Activated T-helper 17 cell treated with anti-CD3 and anti-CD28 coated beads, Interleukin-2, amount 50 U/mL, for 72 hours (primary cell): ENCODE measurements at regions not wholly inside any gene's neighbourhood (a gene's known extent, or its start where the extent isn't known, plus 50 kb on each side); places are given as distances from the start of the nearest gene placed in this dataset.

Source experiments
- ATAC-seq: fragments of 150-1000 bp; cut with Tn5 transposase; replicated peaks from 2 replicates; pipeline ENCODE4 v1.10.0; 2021; ENCODE audit warnings: mild to moderate bottlenecking, moderate library complexity
- H3K27ac Mint-ChIP-seq: one replicate; pipeline ENCODE4 v1.8.0; 2022; ENCODE audit warnings: mixed read lengths
- H3K27me3 Mint-ChIP-seq: one replicate; pipeline ENCODE4 v1.8.0; 2022; ENCODE audit warnings: mixed read lengths
- H3K36me3 Mint-ChIP-seq: one replicate; pipeline ENCODE4 v1.8.0; 2022; ENCODE audit warnings: low read depth, mild to moderate bottlenecking, mixed read lengths
- H3K4me1 Mint-ChIP-seq: one replicate; pipeline ENCODE4 v1.8.0; 2022; ENCODE audit warnings: mixed read lengths
- H3K4me3 Mint-ChIP-seq: one replicate; pipeline ENCODE4 v1.8.0; 2022; ENCODE audit warnings: mild to moderate bottlenecking, mixed read lengths
- H3K9me3 Mint-ChIP-seq: one replicate; pipeline ENCODE4 v1.8.0; 2022; ENCODE audit warnings: mixed read lengths

DNA sequence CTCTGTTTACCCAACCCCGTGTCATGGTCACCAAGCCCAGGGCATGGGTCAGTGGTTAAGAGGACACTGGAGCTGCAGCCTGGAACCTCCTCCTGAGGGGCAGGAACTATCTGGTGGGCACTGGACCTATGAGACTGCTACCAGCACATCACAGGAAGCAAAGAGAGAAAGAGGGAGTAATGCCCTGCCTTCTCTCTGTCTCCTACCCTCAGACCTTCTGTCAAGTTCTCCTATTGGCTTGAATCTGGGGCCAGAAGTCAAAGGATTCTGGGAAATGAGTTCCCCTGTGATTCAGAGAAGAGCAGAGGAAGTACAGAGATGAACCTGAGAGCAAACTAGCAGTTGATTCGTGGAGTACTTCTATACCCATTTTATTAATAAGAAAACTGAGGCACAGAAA lies 123.0 kb upstream of the GNAO1 start:
- Mint-ChIP-seq H3K27ac (peak overlapping the region; percentile 28), H3K27me3 (peaks cover 6% of the 10 kb centered on the region), H3K4me3 (no peak overlapping the region), H3K9me3 (no peaks in the 10 kb centered on the region), H3K4me1 (no peaks in the 10 kb centered on the region), H3K36me3 (no peaks in the 10 kb centered on the region)
- ATAC-seq: no peak

DNA sequence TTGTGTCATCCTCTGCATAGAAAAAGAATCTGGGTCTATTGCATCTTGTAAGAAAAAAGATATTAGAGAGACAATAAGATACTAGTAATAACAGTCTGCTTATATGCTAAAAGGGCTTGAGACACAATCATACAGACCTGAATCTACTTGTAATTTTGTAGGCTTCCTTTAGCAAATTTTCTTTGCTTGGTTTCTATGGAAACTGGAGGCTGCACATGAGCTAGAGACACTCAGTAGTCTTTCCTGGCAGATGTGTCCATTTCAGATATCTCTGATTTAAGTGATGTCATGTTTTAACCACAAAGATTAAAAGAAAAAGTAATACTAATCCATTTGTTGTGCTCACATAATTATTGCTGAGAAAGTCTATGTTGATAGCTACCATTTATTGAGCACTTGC lies 123.9 kb upstream of the GNAO1 start:
- ATAC-seq: no peak
- Mint-ChIP-seq H3K27me3 (peaks cover 6% of the 10 kb centered on the region), H3K9me3 (no peaks in the 10 kb centered on the region), H3K36me3 (no peaks in the 10 kb centered on the region), H3K27ac (no peak overlapping the region), H3K4me1 (no peaks in the 10 kb centered on the region), H3K4me3 (no peak overlapping the region)

DNA sequence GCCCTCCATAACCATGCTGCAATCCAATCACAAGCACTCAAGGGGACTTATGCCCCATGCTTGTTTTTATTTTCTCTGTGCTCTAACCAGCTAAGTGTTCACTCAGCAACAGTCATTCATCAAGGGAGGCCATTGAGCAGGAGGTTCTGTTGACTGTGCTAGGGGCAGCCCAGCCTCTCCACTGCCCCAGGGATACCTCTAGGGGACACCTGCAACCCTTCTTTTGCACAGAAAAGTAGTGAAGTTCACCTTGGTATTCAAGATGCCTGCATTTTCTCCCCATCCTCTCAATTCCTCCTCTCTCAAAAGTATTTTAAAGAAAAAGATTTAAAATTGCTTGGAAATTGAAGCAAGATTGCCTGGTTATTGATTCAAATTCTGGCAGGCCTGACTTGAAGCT lies 124.7 kb upstream of the GNAO1 start:
- Mint-ChIP-seq H3K27me3 (peaks cover 6% of the 10 kb centered on the region), H3K4me1 (no peaks in the 10 kb centered on the region), H3K27ac (no peak overlapping the region), H3K36me3 (no peaks in the 10 kb centered on the region), H3K9me3 (no peaks in the 10 kb centered on the region), H3K4me3 (no peak overlapping the region)
- no peak for ATAC-seq

DNA sequence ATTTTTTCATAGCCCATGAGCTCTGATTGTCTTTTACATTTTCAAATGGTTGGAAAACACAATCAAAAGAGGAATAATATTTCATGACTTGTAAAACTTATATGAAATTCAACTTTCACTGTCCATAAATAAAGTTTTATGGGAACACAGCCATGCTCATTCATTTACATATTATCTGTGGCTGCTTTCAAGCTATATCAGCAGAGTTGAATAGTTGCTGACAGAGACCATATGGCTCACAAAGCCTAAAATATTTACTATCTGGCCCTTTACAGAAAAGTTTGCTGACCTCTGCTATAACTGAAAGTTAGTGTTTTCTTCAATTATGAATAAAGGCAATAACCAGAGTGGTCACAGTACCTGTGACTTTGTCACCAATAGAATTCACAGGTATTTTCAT lies 128.2 kb upstream of the GNAO1 start:
- no peak for ATAC-seq
- Mint-ChIP-seq H3K4me1 (no peaks in the 10 kb centered on the region), H3K9me3 (no peaks in the 10 kb centered on the region), H3K36me3 (no peaks in the 10 kb centered on the region), H3K27ac (no peak overlapping the region), H3K27me3 (no peaks in the 10 kb centered on the region), H3K4me3 (no peak overlapping the region)

DNA sequence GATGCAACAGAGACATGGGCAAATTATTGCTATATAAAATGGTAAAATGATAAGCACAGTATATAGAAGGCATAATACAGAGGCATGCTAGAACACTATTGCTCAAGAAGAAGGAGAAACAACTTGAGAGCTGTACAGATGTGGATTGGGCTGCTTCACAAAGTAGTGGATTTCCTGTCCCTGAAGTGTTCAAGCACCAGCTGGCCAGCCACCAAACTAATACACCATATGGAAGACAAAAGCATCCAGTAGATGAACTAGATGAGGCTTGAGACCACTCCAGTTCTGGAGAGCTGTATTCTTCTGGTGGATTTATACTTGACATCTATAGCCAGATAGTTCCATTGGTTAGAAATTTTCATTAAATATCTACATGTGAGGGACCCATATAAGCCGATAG lies 134.1 kb upstream of the GNAO1 start:
- peaks cover 12% of the 10 kb centered on the region for H3K27me3 Mint-ChIP-seq
- no peak overlapping the region for H3K4me3 Mint-ChIP-seq
- no peaks in the 10 kb centered on the region for H3K36me3 Mint-ChIP-seq
- H3K27ac Mint-ChIP-seq: no peak overlapping the region
- H3K9me3 Mint-ChIP-seq: no peaks in the 10 kb centered on the region
- no peak for ATAC-seq
- H3K4me1 Mint-ChIP-seq: no peaks in the 10 kb centered on the region

DNA sequence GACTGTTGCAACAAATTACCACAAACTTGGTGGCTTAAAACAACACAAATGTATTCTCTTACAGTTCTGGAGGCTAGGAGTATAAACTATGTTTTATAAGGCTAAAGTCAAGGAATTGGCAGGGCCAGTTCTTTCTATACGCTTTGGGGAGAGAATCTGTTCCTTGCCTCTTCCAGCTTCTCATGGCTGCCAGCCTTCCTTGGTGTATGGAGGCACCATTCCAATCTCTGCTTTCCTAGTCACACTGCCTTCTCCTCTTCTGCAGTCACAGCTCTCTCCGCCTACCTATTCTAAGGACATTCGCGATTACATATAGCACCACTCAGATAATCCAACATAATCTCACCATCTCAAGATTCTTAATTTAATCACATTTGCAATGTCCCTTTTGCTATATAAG lies 140.4 kb upstream of the GNAO1 start:
- Mint-ChIP-seq H3K4me3 (no peak overlapping the region), H3K4me1 (no peaks in the 10 kb centered on the region), H3K27me3 (peaks cover 7% of the 10 kb centered on the region), H3K36me3 (no peaks in the 10 kb centered on the region), H3K27ac (no peak overlapping the region), H3K9me3 (no peaks in the 10 kb centered on the region)
- no peak for ATAC-seq

DNA sequence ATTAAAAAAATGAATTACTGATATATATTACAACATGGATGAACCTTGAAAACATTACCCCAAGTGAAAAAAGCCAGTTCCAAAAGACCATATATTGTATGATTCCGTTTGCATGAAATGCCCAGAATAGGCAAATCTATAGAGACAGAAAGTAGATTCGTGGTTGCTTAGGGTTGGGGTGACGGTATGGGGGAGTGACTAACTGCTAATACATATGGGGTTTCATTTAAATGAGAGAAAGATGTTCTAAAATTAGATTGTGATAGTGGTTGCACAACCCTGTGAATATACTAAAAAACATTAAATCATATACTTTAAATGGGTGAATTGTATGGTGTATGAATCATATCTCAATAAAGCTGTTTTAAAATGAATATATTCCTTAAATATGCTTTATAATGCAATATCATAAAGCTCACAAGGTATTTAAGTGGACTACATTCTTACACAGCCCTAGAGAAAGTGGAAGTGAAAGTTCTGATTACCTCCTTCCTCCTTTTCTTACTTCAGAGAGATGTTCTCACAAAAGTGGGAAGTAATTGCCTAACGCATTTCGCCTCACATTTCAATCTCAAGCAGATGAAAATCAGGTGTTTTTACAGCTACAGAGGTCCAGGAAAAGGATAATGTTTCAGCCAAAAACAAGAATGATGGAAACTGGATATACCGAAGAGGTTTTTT lies 142.7 kb upstream of the GNAO1 start:
- Mint-ChIP-seq H3K4me1 (no peaks in the 10 kb centered on the region), H3K4me3 (no peak overlapping the region)

DNA sequence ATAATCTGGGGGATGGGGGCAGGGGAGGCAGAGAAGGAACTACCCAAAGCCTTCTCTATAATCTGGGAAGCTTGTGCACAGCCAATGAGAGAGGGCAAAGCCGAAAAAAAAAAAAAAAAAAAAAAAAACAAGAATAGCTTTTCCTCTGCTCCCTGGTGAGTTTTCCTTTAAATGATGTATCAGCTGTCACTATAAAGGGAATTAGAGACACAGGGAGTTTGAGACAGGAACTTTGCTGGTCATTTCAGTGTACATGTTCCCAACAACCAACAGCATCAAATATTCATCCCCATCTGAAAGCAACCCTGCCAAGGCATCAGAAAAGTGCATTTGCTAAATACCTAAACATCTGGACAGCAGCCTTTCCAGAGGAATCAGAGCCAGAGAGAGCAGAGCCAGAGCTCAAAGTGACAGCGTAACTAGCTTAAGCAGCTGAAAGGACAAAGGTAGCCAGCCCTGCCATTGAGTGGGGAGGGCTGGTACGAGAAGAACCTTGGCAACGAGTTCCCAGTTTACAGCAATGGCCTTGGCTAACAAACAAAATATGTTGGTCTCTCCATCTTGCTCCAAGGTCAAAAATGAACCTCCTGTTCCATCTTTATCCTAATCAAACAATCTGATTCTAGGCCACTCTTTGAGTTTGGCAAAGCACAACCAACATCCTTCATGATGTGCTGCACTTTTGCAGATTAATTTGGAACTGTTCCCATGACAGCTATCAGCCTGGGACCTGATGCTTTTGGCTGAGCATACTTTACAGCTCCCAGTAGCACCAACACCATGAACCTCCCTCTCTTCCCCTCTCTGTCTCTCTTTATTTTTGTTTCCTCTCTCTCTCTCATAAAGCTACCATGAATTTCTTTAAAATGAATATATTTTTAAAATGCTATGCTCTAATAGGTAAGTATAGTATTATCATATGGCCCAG lies 143.7 kb upstream of the GNAO1 start:
- H3K4me3 Mint-ChIP-seq: no peak overlapping the region
- H3K4me1 Mint-ChIP-seq: no peaks in the 10 kb centered on the region
- no peaks in the 10 kb centered on the region for H3K36me3 Mint-ChIP-seq
- no peaks in the 10 kb centered on the region for H3K27me3 Mint-ChIP-seq
- no peak overlapping the region for H3K27ac Mint-ChIP-seq
- no peak for ATAC-seq
- H3K9me3 Mint-ChIP-seq: no peaks in the 10 kb centered on the region

More for the DNA sequence above, 142.7 kb upstream of the GNAO1 start:
- Mint-ChIP-seq H3K27me3 (no peaks in the 10 kb centered on the region), H3K27ac (no peak overlapping the region), H3K36me3 (no peaks in the 10 kb centered on the region), H3K9me3 (no peaks in the 10 kb centered on the region)
- ATAC-seq: peak; percentile 29

DNA sequence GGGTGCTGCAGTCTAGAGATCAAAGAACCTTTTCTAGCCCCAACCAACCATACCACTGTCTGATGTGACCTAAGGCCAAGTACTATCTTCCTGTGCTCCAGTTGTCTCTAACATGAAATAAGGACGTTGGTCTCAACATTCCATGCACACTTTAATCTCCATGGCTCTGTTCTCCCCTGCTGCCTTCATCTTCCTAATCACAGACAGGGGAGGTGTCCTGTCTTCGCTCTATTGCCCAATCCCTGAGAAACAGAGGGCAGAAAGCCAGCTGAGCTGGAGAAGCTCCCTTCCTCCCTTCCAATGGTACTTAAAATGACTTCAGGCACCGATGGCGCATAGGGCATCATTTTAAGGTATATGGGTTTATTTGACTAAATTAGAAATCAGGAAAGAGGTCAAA lies 148.9 kb upstream of the GNAO1 start:
- no peaks in the 10 kb centered on the region for H3K36me3 Mint-ChIP-seq
- H3K4me3 Mint-ChIP-seq: no peak overlapping the region
- no peak for ATAC-seq
- H3K27me3 Mint-ChIP-seq: peaks cover 10% of the 10 kb centered on the region
- no peaks in the 10 kb centered on the region for H3K4me1 Mint-ChIP-seq
- H3K9me3 Mint-ChIP-seq: peaks cover 6% of the 10 kb centered on the region
- no peak overlapping the region for H3K27ac Mint-ChIP-seq

DNA sequence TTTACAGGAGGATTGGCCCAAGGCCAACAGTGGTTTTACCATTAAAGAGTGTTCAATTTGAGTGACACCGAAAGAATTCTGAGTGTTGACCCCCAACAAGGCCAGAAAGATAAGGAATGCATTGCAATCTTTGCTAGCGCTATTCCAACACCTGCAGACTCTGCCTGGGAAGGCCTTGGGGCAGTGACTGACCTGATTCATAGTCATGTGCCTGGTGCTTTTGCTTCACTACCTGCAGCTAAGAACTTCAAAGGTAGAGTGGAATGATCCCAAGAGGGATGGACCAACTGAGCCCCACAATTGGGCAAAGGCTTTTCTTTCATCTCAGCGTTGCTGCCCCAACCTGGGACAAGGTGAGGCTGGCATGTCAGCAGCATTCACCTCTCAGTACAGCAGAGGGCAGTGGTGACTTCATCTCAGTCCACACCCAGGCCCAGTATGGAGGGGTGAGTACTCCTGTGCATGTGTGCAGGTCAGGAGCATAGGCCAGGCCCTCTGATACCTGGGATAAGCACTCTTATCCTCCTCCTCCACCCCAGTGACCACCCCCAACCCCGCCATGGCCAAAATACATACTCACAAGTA lies 149.6 kb upstream of the GNAO1 start:
- H3K9me3 Mint-ChIP-seq: peaks cover 6% of the 10 kb centered on the region
- H3K27me3 Mint-ChIP-seq: peaks cover 10% of the 10 kb centered on the region
- H3K4me3 Mint-ChIP-seq: no peak overlapping the region
- no peaks in the 10 kb centered on the region for H3K36me3 Mint-ChIP-seq
- no peaks in the 10 kb centered on the region for H3K4me1 Mint-ChIP-seq
- peak; percentile 60 for ATAC-seq
- H3K27ac Mint-ChIP-seq: no peak overlapping the region

DNA sequence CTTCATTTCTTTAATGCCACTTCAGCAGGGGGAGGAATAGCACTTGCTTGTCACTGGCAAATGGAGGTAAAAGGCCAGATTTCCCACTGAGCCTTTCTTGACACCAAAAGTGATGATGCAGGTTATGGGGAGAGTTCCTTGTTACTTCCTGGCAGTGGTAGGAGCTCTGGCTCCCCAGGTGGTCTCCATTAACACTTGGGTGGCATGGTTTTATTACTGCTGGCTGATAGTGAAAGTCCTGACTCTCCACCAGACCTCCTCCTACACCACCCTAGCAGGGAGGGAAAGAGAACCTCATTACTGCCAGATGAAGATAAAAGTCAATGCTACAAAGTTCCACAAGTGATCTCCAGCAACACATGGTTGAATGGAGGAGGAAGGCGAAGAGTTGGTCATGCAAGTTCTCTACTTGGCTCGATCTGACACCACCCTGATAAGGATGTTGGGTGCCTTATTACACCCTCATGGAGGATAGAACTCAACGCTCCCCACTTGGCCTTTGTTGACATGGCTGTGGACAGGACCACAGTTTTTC lies 152.7 kb upstream of the GNAO1 start:
- Mint-ChIP-seq H3K9me3 (peaks cover 6% of the 10 kb centered on the region), H3K27ac (no peak overlapping the region), H3K4me1 (no peaks in the 10 kb centered on the region)

DNA sequence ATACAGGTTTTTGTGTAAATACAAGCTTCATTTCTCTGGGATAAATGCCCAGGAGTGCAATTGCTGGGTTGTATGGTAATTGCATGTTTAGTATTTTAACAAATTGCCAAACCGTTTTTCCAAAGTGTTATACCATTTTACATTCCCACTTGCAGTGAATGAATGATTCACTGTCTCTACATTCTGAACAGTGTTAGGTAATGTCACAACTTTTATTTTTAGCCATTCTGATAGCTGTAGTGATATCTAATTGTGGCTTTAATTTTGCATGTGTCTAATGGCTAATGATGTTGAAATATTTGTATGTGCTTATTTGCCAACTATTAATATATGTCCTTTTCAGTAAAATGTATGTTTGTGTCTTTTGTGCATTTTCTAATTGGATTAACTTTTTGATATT lies 156.9 kb upstream of the CES5A start:
- Mint-ChIP-seq H3K4me1 (no peaks in the 10 kb centered on the region), H3K4me3 (no peak overlapping the region), H3K27ac (no peak overlapping the region), H3K36me3 (no peaks in the 10 kb centered on the region), H3K9me3 (no peaks in the 10 kb centered on the region), H3K27me3 (peaks cover 13% of the 10 kb centered on the region)
- no peak for ATAC-seq

More for the DNA sequence above, 152.7 kb upstream of the GNAO1 start:
- no peak for ATAC-seq
- Mint-ChIP-seq H3K4me3 (no peak overlapping the region), H3K27me3 (peaks cover 10% of the 10 kb centered on the region), H3K36me3 (no peaks in the 10 kb centered on the region)

DNA sequence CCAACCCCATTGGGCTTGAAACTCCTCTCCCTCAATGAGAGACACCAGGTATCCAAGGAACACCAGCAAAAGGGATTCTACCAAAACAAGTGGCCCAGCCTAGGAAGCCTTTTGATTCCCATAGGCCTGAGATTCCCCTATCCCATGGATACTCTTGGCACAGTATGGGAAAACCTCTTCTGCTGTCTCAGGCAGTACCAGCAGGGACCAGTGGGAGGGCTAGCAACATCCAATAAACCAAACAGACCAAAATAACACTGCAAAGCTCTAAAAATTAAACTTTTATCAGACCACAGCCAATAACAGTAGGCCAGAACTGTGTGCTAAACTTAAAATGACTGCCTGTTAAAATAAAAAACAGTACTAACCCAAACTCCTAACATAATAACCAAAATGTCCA lies 153.9 kb upstream of the CES5A start:
- Mint-ChIP-seq H3K4me1 (no peaks in the 10 kb centered on the region), H3K36me3 (no peaks in the 10 kb centered on the region), H3K4me3 (no peak overlapping the region), H3K9me3 (no peaks in the 10 kb centered on the region), H3K27ac (no peak overlapping the region), H3K27me3 (peaks cover 13% of the 10 kb centered on the region)
- no peak for ATAC-seq

DNA sequence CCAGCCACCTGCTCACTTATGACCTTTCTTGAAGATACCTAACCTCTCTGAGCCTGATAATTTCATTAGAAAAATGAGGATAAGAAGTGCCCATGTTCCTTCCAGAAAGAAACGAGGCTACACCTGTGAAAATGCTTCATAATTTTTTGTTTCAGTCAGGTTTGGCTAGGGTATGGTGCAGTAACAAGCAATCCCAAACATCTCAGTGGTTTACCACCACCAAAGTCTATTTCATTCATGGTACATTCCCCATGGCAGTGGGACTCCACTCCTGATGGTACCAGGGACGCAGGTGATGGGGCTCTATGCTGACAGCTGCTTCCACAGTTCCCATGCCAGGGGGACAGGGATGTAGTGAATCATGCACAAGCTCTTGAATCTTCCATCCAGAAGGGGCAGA lies 147.6 kb upstream of the CES5A start:
- ATAC-seq: no peak
- no peaks in the 10 kb centered on the region for H3K4me1 Mint-ChIP-seq
- no peak overlapping the region for H3K27ac Mint-ChIP-seq

DNA sequence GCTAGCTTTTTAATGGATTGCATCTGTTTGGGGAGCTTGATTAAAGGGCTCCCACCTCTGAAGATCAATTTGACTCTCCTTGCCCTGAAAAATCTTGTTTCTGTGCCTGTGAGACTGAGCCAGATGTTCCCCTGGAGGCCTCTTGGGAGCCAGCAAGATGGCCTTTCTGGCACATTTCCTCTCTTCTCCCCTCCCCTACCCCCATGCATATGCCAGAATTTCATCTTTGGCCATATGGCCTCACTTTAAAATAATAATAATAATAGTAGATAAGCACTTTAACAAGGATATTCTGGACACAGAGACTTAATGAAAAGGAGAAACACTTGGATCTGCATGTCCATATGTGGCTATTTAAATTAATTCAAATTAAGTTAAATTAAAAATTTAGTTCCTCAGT lies 144.1 kb upstream of the CES5A start:
- no peak for ATAC-seq
- Mint-ChIP-seq H3K9me3 (no peaks in the 10 kb centered on the region), H3K36me3 (no peaks in the 10 kb centered on the region), H3K4me3 (no peak overlapping the region), H3K27me3 (peaks cover 14% of the 10 kb centered on the region), H3K27ac (no peak overlapping the region), H3K4me1 (no peaks in the 10 kb centered on the region)

More for the DNA sequence above, 147.6 kb upstream of the CES5A start:
- Mint-ChIP-seq H3K4me3 (no peak overlapping the region), H3K36me3 (no peaks in the 10 kb centered on the region), H3K9me3 (no peaks in the 10 kb centered on the region), H3K27me3 (peaks cover 3% of the 10 kb centered on the region)
